GM21717 (cell line): ENCODE measurements at regions not wholly inside any gene's neighbourhood (a gene's known extent, or its start where the extent isn't known, plus 50 kb on each side); places are given as distances from the start of the nearest gene placed in this dataset.
A peak's percentile ranks its signal among the peaks of the same experiment; 100 is the strongest.

ENCODE experiments used
- ATAC-seq: cut with Tn5 transposase; IDR thresholded peaks from one replicate; pipeline ENCODE4 v1.9.1; 2021; ENCODE audit warnings: mild to moderate bottlenecking, moderate library complexity; ENCODE audit not compliant: unreplicated experiment

- no peak for ATAC-seq
Observed at GRCh38 chr9:73845954-73846690, 651.0 kb upstream of the RORB start.

DNA sequence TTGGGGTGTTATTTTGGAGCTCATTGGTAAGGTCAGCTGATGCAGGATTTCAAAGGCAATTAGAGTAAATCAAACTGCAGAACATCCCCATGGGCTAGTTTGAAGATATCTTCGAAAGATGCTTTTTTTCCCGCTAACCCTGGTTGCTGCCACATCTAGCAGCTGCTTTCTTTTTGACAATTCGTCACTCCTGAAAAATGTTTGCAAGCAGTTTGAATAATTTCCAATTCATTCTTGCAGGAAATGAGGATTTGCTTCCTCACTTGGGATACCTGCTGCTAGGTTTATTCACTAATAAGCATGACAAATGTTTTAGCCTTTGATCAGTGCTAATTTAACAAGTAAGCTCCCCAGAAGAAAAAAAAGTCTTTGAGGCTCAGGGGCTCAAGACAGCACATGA, 649.6 kb upstream of the RORB start:
- ATAC-seq: no peak

DNA sequence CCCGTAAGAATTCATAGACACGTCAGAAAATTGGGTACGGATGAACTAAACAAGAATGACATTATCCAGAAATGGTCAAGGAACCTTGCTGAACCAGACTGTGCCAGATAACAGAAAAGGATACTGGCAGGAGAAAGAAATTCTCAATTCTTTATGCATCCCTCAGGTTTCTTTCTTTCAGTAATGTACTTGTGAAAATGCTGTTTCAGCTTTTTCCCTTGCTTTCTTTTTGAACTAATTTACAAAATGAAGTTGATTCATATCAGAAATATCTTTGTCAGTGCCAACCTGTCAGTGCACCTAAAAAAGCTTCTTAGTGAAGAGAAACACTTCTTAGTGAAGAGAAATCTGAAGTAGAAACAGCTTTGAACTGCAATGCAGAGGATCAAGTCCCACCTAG, 643.6 kb upstream of the RORB start:
- ATAC-seq: no peak

DNA sequence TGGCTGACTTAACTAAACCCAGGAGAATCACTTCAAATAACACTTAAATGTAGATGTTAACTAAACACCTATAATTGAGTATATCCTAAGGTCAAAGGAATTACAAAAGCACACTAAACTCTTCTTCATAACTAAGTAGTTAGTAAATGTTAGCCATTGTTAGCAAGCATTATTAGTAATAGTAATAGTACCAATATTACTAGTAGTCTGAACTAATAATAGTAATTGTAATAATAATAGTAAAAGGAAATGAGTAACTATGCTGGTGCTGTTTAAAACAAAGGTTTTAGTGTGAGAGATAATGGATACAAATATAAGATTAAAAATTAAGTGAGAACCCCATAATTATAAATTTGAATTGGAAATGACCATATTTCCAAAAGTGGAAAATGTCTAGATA, 641.9 kb upstream of the RORB start:
- no peak for ATAC-seq

DNA sequence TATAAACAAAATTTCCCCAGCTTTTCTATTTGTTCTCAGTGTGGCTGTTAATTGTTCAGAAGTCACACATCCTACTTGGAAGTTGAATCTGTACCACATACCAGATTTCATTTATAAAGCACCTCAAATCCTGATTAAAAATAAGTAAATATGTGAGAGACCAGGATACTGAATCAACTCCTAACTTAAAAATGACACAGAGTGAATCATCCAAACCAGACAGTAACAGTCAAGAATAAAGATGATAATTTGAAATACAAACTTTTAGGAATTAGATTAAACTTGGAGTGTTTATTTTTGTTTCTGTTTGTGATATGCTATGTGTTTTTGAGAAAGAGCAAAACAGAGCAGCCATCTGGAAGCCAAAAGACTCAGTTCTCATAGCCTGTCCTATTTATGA, 633.2 kb upstream of the RORB start:
- ATAC-seq: no peak

GRCh38 chr9:73866451-73866850, 630.7 kb upstream of the RORB start:
- no peak for ATAC-seq

- peak; percentile 100 for ATAC-seq
Observed at GRCh38 chr9:73869264-73869663, 627.9 kb upstream of the RORB start.

GRCh38 chr9:73871636-73872035, 625.5 kb upstream of the RORB start:
- no peak for ATAC-seq

DNA sequence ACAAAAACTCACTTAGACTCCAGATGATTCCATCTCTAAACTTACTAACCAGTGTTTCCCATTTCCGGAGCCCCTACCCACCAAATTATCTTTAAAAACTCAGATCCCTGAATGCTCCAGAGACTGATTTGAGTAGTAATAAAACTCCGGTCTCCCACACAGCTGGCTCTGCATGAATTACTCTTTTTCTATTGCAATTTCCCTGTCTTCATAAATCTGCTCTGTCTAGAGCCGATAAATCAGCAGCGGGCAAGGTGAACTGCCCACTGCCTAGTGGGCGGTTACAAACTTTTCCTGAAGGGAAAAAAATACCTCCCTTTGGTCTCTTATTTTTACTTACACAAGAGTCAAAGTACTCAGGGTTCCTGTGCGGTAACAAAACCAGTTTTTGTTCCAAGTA, 624.4 kb upstream of the RORB start:
- ATAC-seq: no peak

DNA sequence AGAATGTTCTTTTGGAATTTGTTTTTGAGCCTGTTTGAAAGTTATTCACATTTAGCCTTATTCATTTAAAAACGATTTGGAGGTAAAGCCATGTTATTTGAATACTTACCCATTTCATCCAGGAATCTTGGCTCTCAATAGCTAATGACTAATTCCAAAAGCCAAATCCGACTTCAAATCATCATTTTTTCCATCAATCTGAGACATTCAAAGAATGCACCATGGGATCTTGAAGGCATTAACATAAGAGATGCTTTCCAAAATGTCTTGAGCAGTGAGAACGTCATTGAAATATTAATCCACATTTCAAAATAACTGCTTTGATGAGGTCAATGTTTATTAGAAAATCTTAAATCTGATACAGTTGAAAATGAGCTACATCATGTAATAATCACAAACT, 617.0 kb upstream of the RORB start:
- ATAC-seq: no peak

DNA sequence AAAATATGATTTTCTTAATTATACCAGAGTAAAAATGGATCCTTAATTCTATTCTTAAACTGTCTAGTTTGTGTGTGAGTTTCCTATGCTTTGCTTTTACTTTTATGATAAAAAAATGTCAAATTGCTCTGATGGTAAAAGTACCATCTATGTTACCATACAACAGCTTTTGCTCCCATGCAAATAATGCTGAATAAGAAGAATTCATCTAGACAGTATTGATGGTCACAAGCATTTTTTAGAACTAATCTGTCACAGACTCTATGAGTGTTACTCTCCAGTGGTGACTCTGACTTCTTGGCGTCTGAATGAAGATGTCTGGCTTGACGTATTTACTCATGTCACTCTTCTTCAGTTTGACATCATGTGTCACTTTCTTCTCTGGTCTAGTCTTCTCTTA, 608.1 kb upstream of the RORB start:
- no peak for ATAC-seq

- ATAC-seq: no peak
Observed at GRCh38 chr9:73890685-73891277, 606.4 kb upstream of the RORB start.

DNA sequence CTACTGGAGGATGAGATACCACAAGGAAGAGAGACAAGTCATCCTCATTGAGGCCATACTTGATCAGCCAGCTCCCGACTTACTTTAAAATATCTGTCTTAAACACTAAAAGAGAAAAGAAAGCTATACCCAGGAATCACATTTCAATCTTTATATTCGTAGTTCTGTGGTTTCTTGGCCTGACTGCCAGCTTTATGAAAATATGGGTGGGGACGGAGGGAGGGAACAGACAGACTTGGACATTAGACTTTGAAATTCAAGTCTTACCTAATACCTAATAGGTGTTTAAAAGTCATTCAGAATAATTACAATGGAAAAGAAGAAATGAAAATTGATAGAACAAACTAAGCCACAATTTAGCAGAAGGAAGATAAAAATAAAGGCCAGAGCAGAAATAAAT, 604.8 kb upstream of the RORB start:
- ATAC-seq: no peak

- ATAC-seq: no peak
Observed at GRCh38 chr9:73893230-73893629, 603.9 kb upstream of the RORB start.

- no peak for ATAC-seq
Observed at GRCh38 chr9:73896061-73896460, 601.1 kb upstream of the RORB start.

DNA sequence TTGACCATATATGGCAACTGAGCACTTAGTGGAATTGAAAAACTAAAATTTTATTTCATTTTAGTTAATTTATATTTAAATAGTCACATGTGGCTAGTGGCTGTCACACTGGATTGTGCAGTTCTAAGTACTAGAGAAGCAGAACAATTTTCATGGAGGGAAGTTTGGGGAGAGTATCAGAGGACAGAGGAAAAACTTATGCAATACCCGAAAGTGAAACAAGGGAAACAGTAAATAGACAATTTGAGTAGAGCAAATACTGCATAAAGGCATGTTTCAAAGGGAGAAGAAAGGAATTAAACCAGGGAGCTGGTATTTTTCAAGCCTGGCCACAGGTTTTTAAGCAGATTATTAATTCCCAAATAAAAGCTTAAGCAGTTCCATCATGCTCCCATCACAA, 590.5 kb upstream of the RORB start:
- no peak for ATAC-seq

DNA sequence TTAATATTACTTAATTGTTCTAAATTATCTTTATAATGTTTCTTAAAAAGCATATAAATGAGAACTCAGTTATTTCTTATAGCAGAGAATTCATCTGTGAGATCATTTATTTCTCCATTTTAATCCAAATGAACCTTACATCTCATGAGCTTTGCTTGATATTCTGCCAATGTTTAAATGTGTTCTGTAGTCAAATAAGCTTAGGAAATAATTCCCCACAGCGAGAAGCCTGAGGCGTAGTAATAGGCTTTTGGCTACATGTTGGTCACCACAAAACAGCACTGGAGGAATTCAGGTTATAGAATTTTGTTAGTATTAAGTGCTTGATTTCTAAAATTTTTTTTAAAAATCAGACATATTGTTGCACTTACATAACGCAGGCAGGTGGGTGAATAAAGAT, 585.3 kb upstream of the RORB start:
- no peak for ATAC-seq

GRCh38 chr9:73916016-73916673, 581.0 kb upstream of the RORB start:
- ATAC-seq: no peak

GRCh38 chr9:73919712-73920111, 577.4 kb upstream of the RORB start:
- no peak for ATAC-seq

DNA sequence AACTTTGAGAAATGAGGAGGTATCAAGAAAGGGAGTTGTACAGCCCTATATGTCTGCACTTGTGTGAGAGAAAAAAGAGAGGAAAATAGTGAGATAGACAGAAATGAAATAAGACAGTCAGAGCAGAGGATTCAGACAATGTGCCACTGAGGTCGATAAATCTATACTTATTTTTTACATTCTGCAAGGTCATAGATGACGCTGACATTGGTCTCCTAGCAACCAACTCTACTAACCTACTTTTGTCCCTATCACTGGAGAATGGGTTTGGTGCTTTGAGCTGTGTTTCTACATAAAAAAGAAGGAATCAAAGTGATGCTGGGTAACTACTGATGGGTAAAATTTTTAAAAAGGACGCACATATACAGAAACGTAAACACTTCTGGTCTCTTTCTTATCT, 573.3 kb upstream of the RORB start:
- ATAC-seq: no peak

DNA sequence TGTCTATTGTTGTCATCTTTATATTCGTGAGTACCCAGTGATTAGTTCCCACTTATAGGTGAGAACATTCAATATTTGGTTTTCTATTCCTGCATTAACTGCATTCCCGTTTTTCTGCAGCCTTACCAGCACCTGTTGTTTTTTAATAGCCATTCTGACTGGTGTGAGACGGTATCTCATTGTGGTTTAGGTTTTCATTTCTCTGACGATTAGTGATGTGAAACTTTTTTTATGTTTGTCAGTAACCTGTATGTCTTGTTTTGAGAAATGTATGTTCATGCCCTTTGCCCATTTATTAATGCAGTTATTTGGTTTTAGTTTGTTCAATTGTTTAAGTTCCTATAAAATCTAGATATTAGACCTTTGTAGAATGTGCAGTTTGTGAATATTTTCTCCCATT, 546.0 kb upstream of the RORB start:
- no peak for ATAC-seq

DNA sequence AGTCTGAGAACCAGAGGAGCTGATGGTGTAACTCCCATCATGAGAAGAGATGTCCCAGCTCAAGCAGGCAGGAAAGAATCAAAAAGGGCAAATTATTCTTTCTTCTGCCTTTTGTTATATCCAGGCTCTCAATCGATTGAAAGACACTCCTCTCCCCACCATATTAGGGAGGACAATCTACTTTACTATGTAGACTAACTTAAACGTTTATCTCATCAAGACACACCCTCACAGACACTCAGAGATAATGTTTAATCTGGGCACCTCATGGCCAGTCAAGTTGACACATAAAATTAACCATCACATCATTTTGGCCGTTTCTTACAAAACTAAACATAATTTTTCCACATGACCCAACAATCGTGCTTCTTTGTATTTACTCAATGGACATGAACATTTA, 534.3 kb upstream of the RORB start:
- ATAC-seq: no peak
